Mesendoderm (in vitro differentiated cells): ENCODE measurements at regions not wholly inside any gene's neighbourhood (a gene's known extent, or its start where the extent isn't known, plus 50 kb on each side); places are given as distances from the start of the nearest gene placed in this dataset.

Experiments used
- DNase-seq: peaks from one replicate; pipeline ENCODE4 v3.0.0; 2013
- H2AK5ac ChIP-seq: 2 replicates; pipeline ENCODE4 v1.6.1; 2013; ENCODE audit warnings: low read length, inconsistent platforms
- H2BK120ac ChIP-seq: 2 replicates; pipeline ENCODE4 v1.6.1; 2013; ENCODE audit warnings: low read depth, mild to moderate bottlenecking, low read length, moderate library complexity, mixed read lengths
- H2BK15ac ChIP-seq: replicated peaks from 2 replicates; pipeline ENCODE4 v1.6.1; 2013; ENCODE audit warnings: low read depth, mild to moderate bottlenecking, moderate library complexity
- H2BK5ac ChIP-seq: 2 replicates; pipeline ENCODE4 v1.6.1; 2013; ENCODE audit warnings: low read length, inconsistent platforms
- H3K18ac ChIP-seq: 2 replicates; pipeline ENCODE4 v1.6.1; 2013; ENCODE audit warnings: mild to moderate bottlenecking, low read length, mixed read lengths
- H3K23ac ChIP-seq: one replicate; pipeline ENCODE4 v1.6.1; 2013; ENCODE audit warnings: low read length
- H3K27ac ChIP-seq: 2 replicates; pipeline ENCODE4 v1.5.1; 2013; ENCODE audit warnings: low read depth, mild to moderate bottlenecking, inconsistent platforms, low read length, moderate library complexity
- H3K27me3 ChIP-seq: 2 replicates; pipeline ENCODE4 v1.6.1; 2013; ENCODE audit warnings: low read length, control low read depth, mild to moderate bottlenecking, inconsistent platforms; ENCODE audit not compliant: insufficient read depth, poor library complexity
- H3K36me3 ChIP-seq: 2 replicates; pipeline ENCODE4 v1.6.1; 2013; ENCODE audit warnings: low read length, inconsistent platforms; ENCODE audit not compliant: control insufficient read depth, insufficient read depth
- H3K4ac ChIP-seq: one replicate; pipeline ENCODE4 v1.6.1; 2013; ENCODE audit warnings: low read depth, mild to moderate bottlenecking, low read length, moderate library complexity
- H3K4me1 ChIP-seq: 2 replicates; pipeline ENCODE4 v1.6.1; 2013; ENCODE audit warnings: low read depth, low read length, inconsistent platforms; ENCODE audit not compliant: control insufficient read depth
- H3K4me2 ChIP-seq: 2 replicates; pipeline ENCODE4 v1.6.1; 2013; ENCODE audit warnings: low read length
- H3K4me3 ChIP-seq: 2 replicates; pipeline ENCODE4 v1.5.1; 2013; ENCODE audit warnings: mild to moderate bottlenecking, low read length
- H3K56ac ChIP-seq: one replicate; pipeline ENCODE4 v1.6.1; 2013; ENCODE audit warnings: low read length
- H3K79me1 ChIP-seq: 2 replicates; pipeline ENCODE4 v1.6.1; 2013; ENCODE audit warnings: low read length, inconsistent platforms
- H3K79me2 ChIP-seq: 2 replicates; pipeline ENCODE4 v1.6.1; 2013; ENCODE audit warnings: mild to moderate bottlenecking, low read length; ENCODE audit not compliant: control insufficient read depth, insufficient read depth
- H3K9ac ChIP-seq: 2 replicates; pipeline ENCODE4 v1.6.1; 2013; ENCODE audit warnings: low read length, inconsistent platforms
- H4K5ac ChIP-seq: one replicate; pipeline ENCODE4 v1.6.1; 2013; ENCODE audit warnings: low read length
- H4K8ac ChIP-seq: one replicate; pipeline ENCODE4 v1.6.1; 2013; ENCODE audit warnings: low read depth, mild to moderate bottlenecking, control low read depth, low read length, moderate library complexity
- WGBS: extraction: QIAGEN DNeasy Blood & Tissue Kit; methylation state at CpG from one replicate; pipeline ENCODE4 v1.1.7; 2013; ENCODE audit warnings: low lambda C conversion rate, missing lambda C conversion rate; ENCODE audit not compliant: insufficient coverage; ENCODE audit errors: extremely low coverage; 5-methylcytosine and 5-hydroxymethylcytosine counted together

GRCh38 chr14:38128640-38129039 is 79.1 kb upstream of the SSTR1 start:
- no peak overlapping the region for H3K4ac ChIP-seq
- no peak overlapping the region for H2BK120ac ChIP-seq
- DNase-seq = no peak
- no peak overlapping the region for H2AK5ac ChIP-seq
- H3K4me2 ChIP-seq = no peak overlapping the region
- peaks cover 10% of the 10 kb centered on the region for H3K4me1 ChIP-seq
- no peaks in the 10 kb centered on the region for H3K79me2 ChIP-seq
- H2BK15ac ChIP-seq = no peak overlapping the region
- no peaks in the 10 kb centered on the region for H3K79me1 ChIP-seq
- H4K5ac ChIP-seq = no peak overlapping the region
- no peak overlapping the region for H3K4me3 ChIP-seq
- H3K23ac ChIP-seq = no peak overlapping the region
- H3K18ac ChIP-seq = no peak overlapping the region
- no peak overlapping the region for H3K56ac ChIP-seq
- no peak overlapping the region for H3K9ac ChIP-seq
- no peak overlapping the region for H3K27ac ChIP-seq
- H3K36me3 ChIP-seq = no peaks in the 10 kb centered on the region
- no peaks in the 10 kb centered on the region for H3K27me3 ChIP-seq
- H4K8ac ChIP-seq = no peak overlapping the region
- H2BK5ac ChIP-seq = no peak overlapping the region

DNA sequence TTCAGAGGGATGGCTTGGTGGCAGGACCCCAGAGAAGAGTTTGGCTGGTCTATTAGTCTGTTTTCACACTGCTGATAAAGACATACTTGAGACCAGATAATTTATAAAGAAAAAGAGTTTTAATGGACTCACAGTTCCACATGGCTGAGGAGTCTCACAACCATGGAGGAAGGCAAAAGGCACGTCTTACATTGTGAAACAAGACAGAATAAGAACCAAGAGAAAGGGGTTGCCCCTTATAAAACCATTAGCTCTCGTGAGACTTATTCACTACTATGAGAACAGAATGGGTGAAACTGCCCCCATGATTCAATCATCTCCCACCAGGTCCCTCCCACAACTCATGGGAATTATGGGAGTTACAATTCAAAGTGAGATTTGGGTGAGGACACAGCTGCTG is 78.5 kb upstream of the SSTR1 start:
- Histone ChIP-seq H2BK120ac (no peak overlapping the region), H3K4me1 (peaks cover 10% of the 10 kb centered on the region), H2BK5ac (no peak overlapping the region), H3K56ac (no peak overlapping the region), H3K4ac (no peak overlapping the region), H3K4me3 (no peak overlapping the region), H3K79me1 (no peaks in the 10 kb centered on the region), H3K27ac (no peak overlapping the region), H3K79me2 (no peaks in the 10 kb centered on the region), H3K18ac (no peak overlapping the region), H4K8ac (no peak overlapping the region), H3K9ac (no peak overlapping the region), H3K27me3 (no peaks in the 10 kb centered on the region), H4K5ac (no peak overlapping the region), H3K23ac (no peak overlapping the region), H3K36me3 (no peaks in the 10 kb centered on the region), H2BK15ac (no peak overlapping the region), H2AK5ac (no peak overlapping the region), H3K4me2 (no peak overlapping the region)
- no CpG with 5 or more reads among the region's 2 CpGs for WGBS
- DNase-seq = no peak

DNA sequence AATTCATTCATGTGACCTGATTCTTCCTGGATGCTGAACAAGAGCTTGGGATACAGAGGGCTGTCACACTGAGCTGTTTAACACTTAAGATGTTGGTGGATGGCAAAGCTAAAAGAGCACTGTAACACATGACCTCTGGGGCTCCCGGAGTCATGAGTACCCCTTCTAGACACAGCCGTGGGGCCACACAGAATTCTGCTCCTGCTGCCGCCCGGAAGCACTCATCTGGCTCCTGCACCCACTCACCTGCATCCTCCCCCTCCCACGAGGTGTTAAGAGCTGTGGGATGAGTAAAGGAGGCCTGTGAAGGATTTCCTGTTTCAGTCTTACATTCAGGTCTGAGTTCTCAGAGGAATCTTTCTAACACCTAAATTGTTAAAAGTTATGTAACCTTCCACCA is 78.0 kb upstream of the SSTR1 start:
- Histone ChIP-seq H3K27ac (no peak overlapping the region), H3K56ac (no peak overlapping the region)

DNA sequence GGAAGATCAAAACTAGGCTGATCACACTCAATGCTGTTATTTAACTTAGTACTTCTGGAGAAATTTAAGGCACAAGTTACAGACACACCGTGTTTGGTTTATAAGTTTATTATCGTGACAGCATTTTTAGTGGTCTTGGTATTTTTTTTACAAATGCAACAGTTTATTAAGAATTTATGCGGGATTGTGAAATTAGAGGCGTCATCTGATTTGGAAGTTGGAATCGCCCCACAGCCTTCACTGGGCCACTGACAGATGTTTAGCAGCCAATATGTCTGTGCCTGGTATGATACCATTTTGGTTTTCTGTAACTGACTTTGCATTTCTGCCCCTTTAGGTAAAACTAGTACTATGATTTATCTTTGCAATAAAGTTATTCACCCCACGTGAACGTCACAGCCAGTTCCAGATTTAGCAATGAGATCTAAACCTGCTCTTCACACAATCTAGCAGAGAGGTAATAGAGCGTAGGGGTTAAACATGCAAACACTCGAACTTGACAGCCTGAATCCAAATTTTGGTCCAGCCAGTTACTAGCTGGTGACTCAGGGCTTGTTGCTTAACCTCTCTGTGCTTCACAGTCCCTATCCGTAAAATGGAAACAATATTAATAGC is 73.2 kb upstream of the SSTR1 start:
- H2BK5ac ChIP-seq = no peak overlapping the region
- no peak overlapping the region for H3K27ac ChIP-seq
- H4K5ac ChIP-seq = no peak overlapping the region
- no peak for DNase-seq
- no peaks in the 10 kb centered on the region for H3K4me1 ChIP-seq
- no peaks in the 10 kb centered on the region for H3K79me1 ChIP-seq
- no peak overlapping the region for H3K23ac ChIP-seq
- no peak overlapping the region for H3K4me3 ChIP-seq
- no peak overlapping the region for H3K18ac ChIP-seq
- H3K36me3 ChIP-seq = no peaks in the 10 kb centered on the region
- no peak overlapping the region for H3K9ac ChIP-seq
- no peak overlapping the region for H2BK15ac ChIP-seq
- no peak overlapping the region for H2AK5ac ChIP-seq
- WGBS = 100% methylated on average over 2 of the region's 10 CpGs
- H3K27me3 ChIP-seq = no peaks in the 10 kb centered on the region
- no peaks in the 10 kb centered on the region for H3K79me2 ChIP-seq
- H3K56ac ChIP-seq = no peak overlapping the region
- H2BK120ac ChIP-seq = no peak overlapping the region
- H3K4me2 ChIP-seq = no peak overlapping the region
- H4K8ac ChIP-seq = no peak overlapping the region
- no peak overlapping the region for H3K4ac ChIP-seq

More for the DNA sequence above, 78.0 kb upstream of the SSTR1 start:
- Histone ChIP-seq H3K4me1 (peaks cover 9% of the 10 kb centered on the region), H2BK5ac (no peak overlapping the region), H3K79me1 (no peaks in the 10 kb centered on the region), H2BK120ac (no peak overlapping the region), H3K79me2 (no peaks in the 10 kb centered on the region), H3K27me3 (no peaks in the 10 kb centered on the region), H3K23ac (no peak overlapping the region), H3K4me3 (no peak overlapping the region), H4K5ac (no peak overlapping the region), H3K18ac (no peak overlapping the region), H3K4ac (no peak overlapping the region), H2BK15ac (no peak overlapping the region), H3K4me2 (no peak overlapping the region), H4K8ac (no peak overlapping the region), H3K36me3 (no peaks in the 10 kb centered on the region), H3K9ac (no peak overlapping the region), H2AK5ac (no peak overlapping the region)
- no peak for DNase-seq
- no CpG with 5 or more reads among the region's 5 CpGs for whole genome bisulfite sequencing

DNA sequence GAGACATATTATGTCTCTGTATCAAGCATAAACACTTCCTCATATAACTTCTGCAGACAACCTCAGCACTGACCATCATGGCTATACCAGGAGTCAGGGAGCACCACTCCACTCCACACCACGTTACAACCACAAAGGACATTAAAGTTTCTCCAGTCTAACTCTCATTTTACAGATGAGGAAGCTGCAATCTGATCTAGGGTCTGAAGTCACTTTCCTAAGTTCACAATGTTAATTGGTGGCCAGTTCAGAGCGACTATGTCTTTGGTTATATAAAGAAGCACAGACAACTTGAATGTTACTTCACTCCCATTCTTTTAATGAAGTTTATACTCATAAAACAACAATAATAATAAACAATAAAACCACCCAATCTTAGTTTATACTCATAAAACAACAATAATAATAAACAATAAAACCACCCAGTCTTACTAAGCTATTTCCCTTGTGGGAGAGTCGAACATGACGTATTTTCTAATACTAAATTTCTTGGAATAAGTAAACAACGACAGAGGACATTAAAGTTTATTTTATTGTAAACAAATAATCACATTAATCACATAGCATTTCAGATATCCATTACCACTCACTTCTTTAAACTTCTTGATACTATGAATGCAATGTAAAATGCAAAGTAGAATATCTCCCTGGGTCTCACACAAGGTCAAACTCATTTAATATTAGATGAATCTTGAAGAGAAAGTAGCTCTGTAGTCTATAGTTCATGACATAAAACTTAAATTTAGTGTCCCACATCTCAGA is 72.4 kb upstream of the SSTR1 start:
- H2AK5ac ChIP-seq = no peak overlapping the region
- H3K18ac ChIP-seq = no peak overlapping the region
- WGBS = no CpG with 5 or more reads among the region's 5 CpGs
- H3K4me3 ChIP-seq = no peak overlapping the region
- H2BK120ac ChIP-seq = no peak overlapping the region
- H3K23ac ChIP-seq = no peak overlapping the region
- H3K9ac ChIP-seq = no peak overlapping the region
- no peak overlapping the region for H3K56ac ChIP-seq
- H4K8ac ChIP-seq = no peak overlapping the region
- no peak overlapping the region for H4K5ac ChIP-seq
- no peak overlapping the region for H3K4me2 ChIP-seq
- H3K27me3 ChIP-seq = no peaks in the 10 kb centered on the region
- no peak overlapping the region for H2BK5ac ChIP-seq
- H3K4me1 ChIP-seq = no peaks in the 10 kb centered on the region
- H3K36me3 ChIP-seq = no peaks in the 10 kb centered on the region
- no peak overlapping the region for H3K4ac ChIP-seq
- DNase-seq = no peak
- H3K79me2 ChIP-seq = no peaks in the 10 kb centered on the region
- H2BK15ac ChIP-seq = no peak overlapping the region
- H3K27ac ChIP-seq = no peak overlapping the region
- H3K79me1 ChIP-seq = no peaks in the 10 kb centered on the region

DNA sequence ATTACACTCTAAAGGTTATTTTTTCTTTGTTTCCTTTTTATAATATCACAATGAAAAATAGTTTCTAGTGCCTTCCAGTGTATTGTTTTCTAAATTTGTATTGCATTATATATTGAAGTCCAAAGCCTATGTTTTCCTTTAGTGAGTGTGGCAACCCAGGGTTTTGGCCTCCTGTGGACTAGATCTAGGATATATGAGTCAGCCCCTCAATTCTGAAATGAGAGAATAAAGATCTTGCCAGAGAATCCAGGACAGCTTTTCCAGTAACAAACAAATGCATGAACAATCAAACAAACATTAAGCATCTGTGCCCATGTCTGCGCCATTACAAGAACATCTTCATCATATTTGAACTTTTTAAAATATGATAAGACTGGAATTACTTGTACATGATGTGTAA is 70.7 kb upstream of the SSTR1 start:
- H3K36me3 ChIP-seq = no peaks in the 10 kb centered on the region
- H3K56ac ChIP-seq = no peak overlapping the region

More for the DNA sequence above, 70.7 kb upstream of the SSTR1 start:
- no peak overlapping the region for H3K23ac ChIP-seq
- H3K4me3 ChIP-seq = no peak overlapping the region
- H2AK5ac ChIP-seq = no peak overlapping the region
- H4K8ac ChIP-seq = no peak overlapping the region
- peak overlapping the region; percentile 45 for H2BK120ac ChIP-seq
- no peak overlapping the region for H2BK5ac ChIP-seq
- no peaks in the 10 kb centered on the region for H3K4me1 ChIP-seq
- no peak overlapping the region for H2BK15ac ChIP-seq
- no peaks in the 10 kb centered on the region for H3K79me1 ChIP-seq
- H3K27me3 ChIP-seq = no peaks in the 10 kb centered on the region
- no peak for DNase-seq
- no CpG with 5 or more reads among the region's 1 CpG for WGBS
- no peak overlapping the region for H3K18ac ChIP-seq
- H3K4ac ChIP-seq = no peak overlapping the region
- H3K9ac ChIP-seq = no peak overlapping the region
- no peaks in the 10 kb centered on the region for H3K79me2 ChIP-seq
- no peak overlapping the region for H4K5ac ChIP-seq
- H3K4me2 ChIP-seq = no peak overlapping the region
- H3K27ac ChIP-seq = no peak overlapping the region
